Body of pancreas (tissue), 4 donors: ENCODE measurements at regions not wholly inside any gene's neighbourhood (a gene's known extent, or its start where the extent isn't known, plus 50 kb on each side); places are given as distances from the start of the nearest gene placed in this dataset.

Source experiments
- ATAC-seq: fragments of 150-250 bp; one replicate; pipeline ENCODE4 v1.9.1; 2016
- DNase-seq, 4 donors: peaks; one replicate each; pipeline ENCODE4 v3.0.0-alpha.2; 2019
- H3K27ac ChIP-seq, 4 donors: fragments of 200-600 bp; sonication (generic); 1 replicate in 3 of 4; 2 replicates in 1 of 4; pipeline versions ENCODE4 v1.5.1 to v1.6.1; 2016 to 2019; ENCODE audit warnings: mild to moderate bottlenecking in 1 of 4, mixed read lengths in 1 of 4, moderate library complexity in 1 of 4
- H3K27me3 ChIP-seq, 2 donors: fragments of 200-600 bp; sonication (generic); one replicate each; pipeline ENCODE4 v1.6.0; 2016; ENCODE audit warnings: mild to moderate bottlenecking in 1 of 2
- H3K36me3 ChIP-seq, 2 donors: fragments of 200-600 bp; sonication (generic); replicated peaks in 1 of 2; 2 replicates each; pipeline ENCODE4 v1.5.1; 2016; ENCODE audit warnings: low read depth in 2 of 2; ENCODE audit not compliant: insufficient read depth in 1 of 2
- H3K4me1 ChIP-seq: fragments of 200-600 bp; sonication (generic); one replicate; pipeline ENCODE4 v1.6.0; 2016
- H3K4me3 ChIP-seq, 2 donors: fragments of 200-600 bp; sonication (generic); 1 replicate in 1 of 2; 2 replicates in 1 of 2; pipeline ENCODE4 v1.5.1; 2016 to 2019
- H3K9me3 ChIP-seq, 3 donors: fragments of 200-600 bp; sonication (generic); 1 replicate in 2 of 3; 2 replicates in 1 of 3; pipeline ENCODE4 v1.5.1; 2016
- CTCF ChIP-seq, 7 experiments: fragments of 450-650 bp in 4 of 7; fragments of 200-600 bp in 3 of 7; sonication (generic) in 3 of 7; IDR thresholded peaks; one replicate each; pipeline ENCODE4 v1.5.1; 2016 to 2019; ENCODE audit warnings: antibody characterized with exemption in 7 of 7
- POLR2A ChIP-seq, 3 donors: fragments of 450-650 bp; IDR thresholded peaks; one replicate each; pipeline ENCODE4 v1.6.1; 2016; ENCODE audit warnings: antibody characterized with exemption in 3 of 3, mild to moderate bottlenecking in 2 of 3
- WGBS, 2 donors: methylation state at CpG; one replicate each; pipeline ENCODE4 v1.1.5; 2017; 5-methylcytosine and 5-hydroxymethylcytosine counted together
- intact Hi-C: fragments of 100-400 bp; cut with DNase I; formaldehyde crosslinking; loops from one replicate; pipeline ENCODE4 v1.15.1; 2023

DNA sequence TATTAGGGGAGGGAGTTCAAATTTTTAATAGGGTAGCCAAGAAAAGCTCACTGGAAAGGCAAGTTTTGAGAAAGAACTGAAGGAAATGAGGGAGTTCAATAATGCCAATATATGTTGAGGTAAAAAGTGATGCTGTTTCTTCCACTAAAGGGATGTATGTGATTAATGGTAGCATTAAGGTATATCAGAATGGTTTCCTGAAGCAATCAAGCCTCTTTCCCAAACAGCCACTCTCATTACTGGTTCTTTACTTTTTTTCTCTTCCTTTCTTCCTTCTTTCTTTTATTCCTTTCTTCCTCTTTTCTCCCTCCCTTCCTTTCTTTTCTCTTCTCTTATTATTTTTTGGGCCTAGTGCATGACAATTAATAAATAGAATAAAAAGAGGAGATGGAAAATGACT lies 433.5 kb downstream of the SATB2 start:
- ATAC-seq (no peak), DNase-seq (no peak)
- no peak overlapping the region for H3K27ac ChIP-seq
- H3K4me1 ChIP-seq, result no peaks in the 10 kb centered on the region
- H3K4me3 ChIP-seq, result no peak overlapping the region
- no peaks in the 10 kb centered on the region for H3K27me3 ChIP-seq
- no peaks in the 10 kb centered on the region for H3K9me3 ChIP-seq
- intact Hi-C loops, result no loop called here
- no peak for TF ChIP-seq CTCF (IDR thresholded peaks at IDR 0.05)
- TF ChIP-seq POLR2A (IDR thresholded peaks at IDR 0.05), result no peak
- no peaks in the 10 kb centered on the region for H3K36me3 ChIP-seq

GRCh38 chr2:199019898-199020507 lies 437.7 kb downstream of the SATB2 start:
- intact Hi-C loops, result no loop called here
- Histone ChIP-seq H3K27ac (no peak overlapping the region), H3K36me3 (no peaks in the 10 kb centered on the region), H3K27me3 (no peaks in the 10 kb centered on the region), H3K4me3 (no peak overlapping the region), H3K4me1 (no peaks in the 10 kb centered on the region), H3K9me3 (no peaks in the 10 kb centered on the region)
- DNase-seq (no peak), ATAC-seq (no peak)
- 16 to 19% methylated on average over 4 of the region's 4 CpGs for WGBS, 2 donors
- TF ChIP-seq POLR2A (IDR thresholded peaks at IDR 0.05), result no peak
- TF ChIP-seq CTCF (IDR thresholded peaks at IDR 0.05), result peak in 5 of 7 experiments; percentile 11 to 31 (median 15)

DNA sequence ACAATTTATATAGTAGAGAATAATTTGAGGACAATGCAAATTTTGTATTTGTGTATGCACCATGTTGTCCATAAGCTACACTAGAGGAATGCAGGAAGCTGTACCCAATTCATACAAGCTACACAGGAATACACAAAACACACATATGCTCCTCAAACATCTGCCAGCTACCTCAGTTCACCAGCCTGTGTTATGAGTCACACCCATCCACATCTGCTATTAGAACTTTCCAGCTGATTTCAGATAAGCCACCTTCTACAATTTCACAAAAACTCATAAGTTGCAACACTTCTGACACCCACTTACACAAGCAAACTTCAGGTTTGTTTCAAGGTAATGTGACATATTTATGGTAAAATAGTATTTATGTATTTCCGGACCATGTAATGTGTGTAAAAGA lies 438.9 kb downstream of the SATB2 start:
- H3K4me3 ChIP-seq, result no peak overlapping the region
- H3K36me3 ChIP-seq, result no peaks in the 10 kb centered on the region
- intact Hi-C loops, result no loop called here
- ATAC-seq (no peak), DNase-seq (no peak)
- no peaks in the 10 kb centered on the region for H3K27me3 ChIP-seq
- H3K9me3 ChIP-seq, result no peaks in the 10 kb centered on the region
- 0% methylated on average over 1 of the region's 1 CpG for WGBS, 2 donors
- H3K27ac ChIP-seq, result no peak overlapping the region
- no peaks in the 10 kb centered on the region for H3K4me1 ChIP-seq
- no peak for TF ChIP-seq POLR2A (IDR thresholded peaks at IDR 0.05)
- TF ChIP-seq CTCF (IDR thresholded peaks at IDR 0.05), result no peak

GRCh38 chr2:199015072-199015471 lies 442.7 kb downstream of the SATB2 start:
- no peaks in the 10 kb centered on the region for H3K27me3 ChIP-seq
- intact Hi-C loops, result no loop called here
- ATAC-seq (no peak), DNase-seq (no peak)
- no peak overlapping the region for H3K4me3 ChIP-seq
- no peaks in the 10 kb centered on the region for H3K36me3 ChIP-seq
- TF ChIP-seq CTCF (IDR thresholded peaks at IDR 0.05), result no peak
- TF ChIP-seq POLR2A (IDR thresholded peaks at IDR 0.05), result no peak
- peaks cover 0 to 6% (median 0%) of the 10 kb centered on the region in 3 donors for H3K9me3 ChIP-seq
- no peak overlapping the region for H3K27ac ChIP-seq
- H3K4me1 ChIP-seq, result no peaks in the 10 kb centered on the region

DNA sequence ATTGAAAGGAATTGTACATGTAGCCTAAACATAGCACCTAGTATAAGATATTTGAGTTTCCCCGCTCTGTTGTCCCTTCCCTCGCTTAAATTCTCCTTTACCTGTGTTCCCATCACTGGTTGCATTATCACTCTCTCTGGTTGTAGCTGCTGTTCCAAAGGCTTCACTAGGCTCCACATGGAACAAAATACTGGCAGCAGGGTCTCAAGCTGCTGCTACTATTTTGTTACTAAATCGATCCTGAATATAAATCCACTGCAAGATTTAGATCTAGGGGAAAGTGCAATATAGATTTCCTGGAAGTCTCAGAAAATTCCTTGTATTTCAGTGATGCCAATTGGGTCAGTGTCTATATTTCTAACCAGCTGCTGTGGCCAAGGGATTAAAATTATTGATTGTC lies 443.5 kb downstream of the SATB2 start:
- no peak for TF ChIP-seq POLR2A (IDR thresholded peaks at IDR 0.05)
- TF ChIP-seq CTCF (IDR thresholded peaks at IDR 0.05), result no peak
- no peaks in the 10 kb centered on the region for H3K27me3 ChIP-seq
- 67 to 82% methylated on average over 3 of the region's 3 CpGs for WGBS, 2 donors
- DNase-seq (no peak), ATAC-seq (no peak)
- H3K4me1 ChIP-seq, result no peaks in the 10 kb centered on the region
- H3K4me3 ChIP-seq, result no peak overlapping the region
- intact Hi-C loops, result no loop called here
- H3K9me3 ChIP-seq, result peaks cover 0 to 6% (median 0%) of the 10 kb centered on the region in 3 donors
- no peaks in the 10 kb centered on the region for H3K36me3 ChIP-seq
- H3K27ac ChIP-seq, result no peak overlapping the region
